Testis (tissue), 2 donors: ENCODE measurements at regions not wholly inside any gene's neighbourhood (a gene's known extent, or its start where the extent isn't known, plus 50 kb on each side); places are given as distances from the start of the nearest gene placed in this dataset.
"Not testable (repeated sequence)": the region's sequence is repeated elsewhere in the genome, so short reads cannot be mapped to it uniquely, and the experiment has no call there.

Experiments used
- DNase-seq: peaks from one replicate; pipeline ENCODE4 v3.0.0-alpha.2; 2019
- H3K27ac ChIP-seq, 2 donors: fragments of 200-600 bp; sonication (generic); one replicate each; pipeline ENCODE4 v1.5.1; 2019
- H3K27me3 ChIP-seq: fragments of 200-600 bp; sonication (generic); one replicate; pipeline ENCODE4 v1.5.1; 2019
- H3K36me3 ChIP-seq: fragments of 200-600 bp; sonication (generic); one replicate; pipeline ENCODE4 v1.5.1; 2017; ENCODE audit warnings: low read depth; ENCODE audit errors: missing control alignments
- H3K4me1 ChIP-seq: fragments of 200-600 bp; sonication (generic); one replicate; pipeline ENCODE4 v1.5.1; 2019
- H3K4me3 ChIP-seq, 2 donors: fragments of 200-600 bp; sonication (generic); one replicate each; pipeline ENCODE4 v1.5.1; 2017 to 2019
- H3K9me3 ChIP-seq: fragments of 200-600 bp; sonication (generic); one replicate; pipeline ENCODE4 v1.5.1; 2017
- POLR2A ChIP-seq: fragments of 450-650 bp; IDR thresholded peaks from one replicate; pipeline ENCODE4 v1.6.1; 2017; ENCODE audit warnings: antibody characterized with exemption, mild to moderate bottlenecking, moderate library complexity
- WGBS, 2 donors: methylation state at CpG; one replicate each; pipeline ENCODE4 v1.1.5; 2018; 5-methylcytosine and 5-hydroxymethylcytosine counted together
- intact Hi-C: fragments of 100-400 bp; cut with DNase I; formaldehyde crosslinking; loops from one replicate; pipeline ENCODE4 v1.15.1; 2023; ENCODE audit warnings: low total_unique reads
- TF ChIP-seq, protein P1 (sequence below), 3 experiments: fragments of 450-650 bp in 2 of 3; fragments of 200-600 bp in 1 of 3; sonication (generic) in 1 of 3; IDR thresholded peaks; one replicate each; pipeline ENCODE4 v1.5.1; 2016 to 2019; ENCODE audit warnings: antibody characterized with exemption in 3 of 3, mild to moderate bottlenecking in 2 of 3, moderate library complexity in 1 of 3

DNA sequence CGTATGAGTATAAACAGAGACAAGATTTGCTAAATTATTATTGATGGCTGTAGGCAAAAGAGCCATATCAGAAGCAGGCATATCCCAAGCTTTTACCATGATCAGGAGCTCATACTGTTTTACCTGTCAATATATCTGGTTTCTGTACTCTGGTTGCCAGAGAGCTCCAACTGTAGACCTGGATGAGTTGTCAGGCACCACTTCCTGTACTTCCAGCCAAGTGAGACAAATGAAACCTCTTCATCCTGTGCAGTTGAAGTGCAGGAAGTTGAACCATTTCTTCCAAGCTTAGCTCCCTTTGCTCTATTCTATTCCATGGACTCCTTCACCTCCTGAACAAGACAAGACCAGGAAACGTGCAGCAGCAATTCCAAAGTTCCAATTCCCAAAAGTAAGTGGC lies 115.6 kb downstream of the ZNF281 start:
- Histone ChIP-seq H3K27ac (no peak overlapping the region), H3K4me3 (no peak overlapping the region), H3K36me3 (no peaks in the 10 kb centered on the region), H3K4me1 (no peaks in the 10 kb centered on the region), H3K9me3 (no peaks in the 10 kb centered on the region), H3K27me3 (no peaks in the 10 kb centered on the region)
- no peak for TF ChIP-seq POLR2A
- TF ChIP-seq, protein P1, sequence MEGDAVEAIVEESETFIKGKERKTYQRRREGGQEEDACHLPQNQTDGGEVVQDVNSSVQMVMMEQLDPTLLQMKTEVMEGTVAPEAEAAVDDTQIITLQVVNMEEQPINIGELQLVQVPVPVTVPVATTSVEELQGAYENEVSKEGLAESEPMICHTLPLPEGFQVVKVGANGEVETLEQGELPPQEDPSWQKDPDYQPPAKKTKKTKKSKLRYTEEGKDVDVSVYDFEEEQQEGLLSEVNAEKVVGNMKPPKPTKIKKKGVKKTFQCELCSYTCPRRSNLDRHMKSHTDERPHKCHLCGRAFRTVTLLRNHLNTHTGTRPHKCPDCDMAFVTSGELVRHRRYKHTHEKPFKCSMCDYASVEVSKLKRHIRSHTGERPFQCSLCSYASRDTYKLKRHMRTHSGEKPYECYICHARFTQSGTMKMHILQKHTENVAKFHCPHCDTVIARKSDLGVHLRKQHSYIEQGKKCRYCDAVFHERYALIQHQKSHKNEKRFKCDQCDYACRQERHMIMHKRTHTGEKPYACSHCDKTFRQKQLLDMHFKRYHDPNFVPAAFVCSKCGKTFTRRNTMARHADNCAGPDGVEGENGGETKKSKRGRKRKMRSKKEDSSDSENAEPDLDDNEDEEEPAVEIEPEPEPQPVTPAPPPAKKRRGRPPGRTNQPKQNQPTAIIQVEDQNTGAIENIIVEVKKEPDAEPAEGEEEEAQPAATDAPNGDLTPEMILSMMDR (IDR thresholded peaks at IDR 0.05), result no peak
- intact Hi-C loops, result no loop called here
- no peak for DNase-seq
- 78 to 85% methylated on average over 2 of the region's 2 CpGs for WGBS, 2 donors

DNA sequence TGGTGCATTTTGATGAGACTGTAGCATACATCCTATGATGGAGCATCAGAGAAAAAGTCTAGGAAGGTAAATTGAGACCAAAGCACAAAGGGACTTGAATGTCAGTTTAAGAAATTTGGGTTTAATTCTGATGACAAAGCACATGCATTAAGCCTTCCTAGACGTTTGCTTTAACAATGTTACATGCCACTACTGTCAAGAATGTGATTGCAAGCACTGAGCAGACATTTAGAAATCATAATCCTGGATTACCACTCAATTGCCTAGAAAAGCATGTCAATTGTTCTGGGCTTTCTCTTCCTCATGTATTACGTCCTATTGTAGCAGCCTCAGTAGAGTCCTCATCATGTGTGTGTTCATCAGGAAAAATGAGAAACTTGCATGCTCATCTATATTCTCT lies 117.1 kb downstream of the ZNF281 start:
- TF ChIP-seq POLR2A, result no peak
- TF ChIP-seq, protein P1 (IDR thresholded peaks at IDR 0.05), result no peak
- no peaks in the 10 kb centered on the region for H3K27me3 ChIP-seq
- H3K9me3 ChIP-seq, result no peaks in the 10 kb centered on the region
- no peak for DNase-seq
- no peaks in the 10 kb centered on the region for H3K4me1 ChIP-seq
- intact Hi-C loops, result no loop called here
- no peak overlapping the region for H3K27ac ChIP-seq
- WGBS, 2 donors, result 58 to 60% methylated on average over 2 of the region's 2 CpGs
- no peak overlapping the region for H3K4me3 ChIP-seq
- H3K36me3 ChIP-seq, result no peaks in the 10 kb centered on the region

DNA sequence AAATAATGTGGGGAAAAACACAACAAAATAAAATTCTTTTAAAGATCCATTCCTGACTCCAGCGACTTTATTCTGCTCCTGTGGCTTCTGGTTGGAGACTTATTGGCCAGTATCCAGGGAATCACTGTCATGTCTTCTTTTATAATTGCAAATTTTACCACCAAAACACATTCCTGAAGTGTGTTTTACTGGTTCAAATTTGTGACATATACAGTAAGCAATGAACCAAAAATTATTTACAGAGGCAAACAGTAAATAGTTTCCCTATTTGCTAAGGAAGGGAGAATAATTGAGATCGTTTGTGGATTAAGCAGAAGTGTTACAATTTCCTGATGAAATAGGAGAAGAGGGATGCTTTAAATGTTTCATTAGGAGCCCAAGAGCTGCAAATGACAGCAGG lies 118.7 kb downstream of the ZNF281 start:
- intact Hi-C loops, result no loop called here
- H3K27me3 ChIP-seq, result no peaks in the 10 kb centered on the region
- no peaks in the 10 kb centered on the region for H3K4me1 ChIP-seq
- 58 to 79% methylated on average over 2 of the region's 2 CpGs for WGBS, 2 donors
- no peak overlapping the region for H3K4me3 ChIP-seq
- DNase-seq, result no peak
- H3K27ac ChIP-seq, result no peak overlapping the region
- no peaks in the 10 kb centered on the region for H3K36me3 ChIP-seq
- TF ChIP-seq, protein P1 (IDR thresholded peaks at IDR 0.05), result no peak
- no peak for TF ChIP-seq POLR2A
- no peaks in the 10 kb centered on the region for H3K9me3 ChIP-seq

DNA sequence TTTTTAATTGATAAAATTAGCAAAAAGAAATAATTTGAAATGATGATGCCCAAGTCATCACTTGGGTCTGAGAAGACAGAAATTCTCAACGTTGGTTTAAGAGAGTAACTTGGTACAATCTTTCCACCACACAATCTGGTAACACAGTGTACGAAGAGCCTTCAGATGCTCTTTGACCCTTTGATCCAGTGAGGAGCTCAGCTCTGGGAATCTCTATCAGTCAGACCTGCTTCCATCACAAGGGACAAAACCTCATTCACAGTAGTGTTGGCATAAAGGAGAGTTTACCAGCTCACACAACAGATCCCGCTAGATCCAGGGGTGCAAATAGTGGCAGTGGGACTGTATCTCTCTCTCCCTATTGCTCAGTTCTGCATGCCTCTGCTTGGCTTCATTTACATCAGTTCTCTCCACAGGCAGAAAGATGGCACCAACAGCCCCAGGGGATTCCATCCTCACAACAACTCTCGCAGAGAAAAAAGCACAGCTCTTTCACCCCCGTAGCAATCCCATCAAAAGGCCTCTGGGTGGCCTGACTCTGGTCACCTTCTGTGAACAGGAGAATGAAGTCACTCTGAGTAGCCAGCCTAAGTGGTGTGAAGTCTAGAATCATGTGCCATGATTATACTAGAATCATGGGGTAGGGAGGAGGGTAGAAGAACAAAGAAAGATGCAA lies 119.7 kb downstream of the ZNF281 start:
- H3K27me3 ChIP-seq, result no peaks in the 10 kb centered on the region
- H3K4me1 ChIP-seq, result no peaks in the 10 kb centered on the region
- DNase-seq, result no peak
- no peak for TF ChIP-seq POLR2A
- TF ChIP-seq, protein P1 (IDR thresholded peaks at IDR 0.05), result no peak
- no peaks in the 10 kb centered on the region for H3K36me3 ChIP-seq
- H3K27ac ChIP-seq, result no peak overlapping the region
- no peak overlapping the region for H3K4me3 ChIP-seq
- intact Hi-C loops, result no loop called here
- no peaks in the 10 kb centered on the region for H3K9me3 ChIP-seq
- 60 to 63% methylated on average over 5 of the region's 5 CpGs for WGBS, 2 donors

DNA sequence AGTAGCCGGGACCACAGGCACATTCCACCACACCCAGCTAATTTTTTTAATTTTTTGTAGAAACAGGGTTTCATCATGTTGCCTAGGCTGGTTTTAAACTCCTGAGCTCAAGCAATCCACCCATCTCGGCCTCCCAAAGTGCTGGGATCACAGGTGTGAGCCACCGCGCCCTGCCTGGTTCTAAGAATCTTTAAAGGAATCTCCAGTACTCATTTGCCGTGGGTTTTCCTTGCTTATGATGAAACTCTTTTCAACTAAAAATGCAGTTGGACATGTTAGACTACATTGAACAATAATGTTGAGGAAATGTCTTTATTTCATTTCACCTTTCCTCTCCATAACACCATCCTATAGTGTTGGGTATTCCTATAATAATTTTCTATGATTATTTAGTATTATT lies 121.6 kb downstream of the ZNF281 start:
- Histone ChIP-seq H3K4me1 (no peaks in the 10 kb centered on the region), H3K27ac (no peak overlapping the region), H3K36me3 (no peaks in the 10 kb centered on the region), H3K27me3 (no peaks in the 10 kb centered on the region), H3K9me3 (no peaks in the 10 kb centered on the region), H3K4me3 (no peak overlapping the region)
- 86 to 87% methylated on average over 5 of the region's 5 CpGs for WGBS, 2 donors
- intact Hi-C loops, result no loop called here
- DNase-seq, result no peak
- TF ChIP-seq POLR2A, result no peak
- TF ChIP-seq, protein P1 (IDR thresholded peaks at IDR 0.05), result no peak

DNA sequence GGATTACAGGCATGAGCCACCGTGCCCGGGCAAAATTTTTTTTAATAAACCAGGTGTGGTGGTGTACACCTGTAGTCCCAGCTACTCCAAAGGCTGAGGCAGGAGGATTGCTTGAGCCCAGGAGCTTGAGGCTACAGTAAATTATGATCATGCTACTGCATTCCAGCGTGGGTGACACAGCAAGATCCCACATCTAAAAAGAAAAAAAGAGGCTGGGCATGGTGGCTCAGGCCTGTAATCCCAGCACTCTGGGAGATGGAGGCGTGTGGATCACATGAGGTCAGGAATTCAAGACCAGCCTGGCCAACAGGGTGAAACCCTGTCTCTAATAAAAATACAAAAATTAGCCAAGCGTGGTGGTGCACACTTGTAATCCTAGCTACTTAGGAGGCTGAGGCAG lies 125.6 kb downstream of the ZNF281 start:
- WGBS, 2 donors, result 91 to 95% methylated on average over 5 of the region's 5 CpGs
- intact Hi-C loops, H3K4me1 ChIP-seq, H3K27ac ChIP-seq, H3K4me3 ChIP-seq, H3K36me3 ChIP-seq, H3K9me3 ChIP-seq, H3K27me3 ChIP-seq, DNase-seq: not testable (repeated sequence)
